GM18517 (cell line): ENCODE measurements at regions not wholly inside any gene's neighbourhood (a gene's known extent, or its start where the extent isn't known, plus 50 kb on each side); places are given as distances from the start of the nearest gene placed in this dataset.

Experiments
- ATAC-seq: cut with Tn5 transposase; IDR thresholded peaks from one replicate; pipeline ENCODE4 v1.9.1; 2021; ENCODE audit warnings: mild to moderate bottlenecking, moderate library complexity; ENCODE audit not compliant: unreplicated experiment

DNA sequence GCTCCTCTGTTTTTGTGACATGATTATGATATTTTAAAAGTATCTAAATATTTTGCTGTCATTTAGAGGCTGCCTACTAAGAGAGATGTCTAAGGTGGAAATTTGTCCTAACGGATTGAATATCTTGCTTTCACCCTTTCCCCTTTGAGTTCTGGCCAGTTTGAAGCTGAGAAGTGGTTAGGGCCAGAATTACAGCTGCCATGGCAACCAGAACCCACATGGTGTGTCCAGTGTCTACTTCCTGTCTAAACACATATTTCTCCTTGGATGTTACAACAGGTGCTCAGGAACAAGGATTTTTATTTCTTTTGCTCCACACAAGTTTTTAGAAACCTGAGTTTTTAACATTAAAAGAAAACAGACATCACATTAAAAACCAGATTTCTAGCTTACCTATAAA lies 335.1 kb upstream of the OR4E1 start:
- no peak for ATAC-seq

DNA sequence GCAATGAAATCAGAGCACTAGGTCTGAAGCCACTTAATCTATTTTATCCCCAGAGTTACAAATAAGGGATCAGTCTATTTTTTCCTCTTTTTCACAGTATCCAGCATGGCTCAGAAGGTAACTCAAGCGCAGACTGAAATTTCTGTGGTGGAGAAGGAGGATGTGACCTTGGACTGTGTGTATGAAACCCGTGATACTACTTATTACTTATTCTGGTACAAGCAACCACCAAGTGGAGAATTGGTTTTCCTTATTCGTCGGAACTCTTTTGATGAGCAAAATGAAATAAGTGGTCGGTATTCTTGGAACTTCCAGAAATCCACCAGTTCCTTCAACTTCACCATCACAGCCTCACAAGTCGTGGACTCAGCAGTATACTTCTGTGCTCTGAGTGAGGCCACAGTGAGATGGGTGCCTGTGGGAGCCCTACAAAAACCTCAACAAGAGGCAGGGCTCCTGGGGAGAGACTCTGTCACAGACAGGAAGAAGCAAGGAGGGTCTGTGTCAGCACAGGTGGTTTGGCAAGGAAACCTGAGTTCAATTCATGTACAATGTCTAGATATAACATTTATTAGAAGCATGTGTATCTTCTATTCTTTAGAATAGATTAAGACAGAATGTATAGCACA lies 334.3 kb upstream of the OR4E1 start:
- no peak for ATAC-seq

DNA sequence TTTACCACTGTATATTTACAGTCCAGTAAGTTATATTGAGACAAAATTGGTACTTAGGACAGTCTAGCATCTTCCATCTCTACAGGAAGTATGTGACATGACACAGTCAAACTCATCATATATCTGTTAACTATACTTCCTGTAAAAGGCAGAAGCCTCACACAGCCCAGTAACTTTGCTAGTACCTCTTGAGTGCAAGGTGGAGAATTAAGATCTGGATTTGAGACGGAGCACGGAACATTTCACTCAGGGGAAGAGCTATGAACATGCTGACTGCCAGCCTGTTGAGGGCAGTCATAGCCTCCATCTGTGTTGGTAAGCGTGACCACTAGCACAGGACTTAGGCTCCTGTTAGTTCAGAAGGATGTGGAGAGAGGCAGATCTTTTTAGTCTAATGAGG lies 333.7 kb upstream of the OR4E1 start:
- no peak for ATAC-seq

DNA sequence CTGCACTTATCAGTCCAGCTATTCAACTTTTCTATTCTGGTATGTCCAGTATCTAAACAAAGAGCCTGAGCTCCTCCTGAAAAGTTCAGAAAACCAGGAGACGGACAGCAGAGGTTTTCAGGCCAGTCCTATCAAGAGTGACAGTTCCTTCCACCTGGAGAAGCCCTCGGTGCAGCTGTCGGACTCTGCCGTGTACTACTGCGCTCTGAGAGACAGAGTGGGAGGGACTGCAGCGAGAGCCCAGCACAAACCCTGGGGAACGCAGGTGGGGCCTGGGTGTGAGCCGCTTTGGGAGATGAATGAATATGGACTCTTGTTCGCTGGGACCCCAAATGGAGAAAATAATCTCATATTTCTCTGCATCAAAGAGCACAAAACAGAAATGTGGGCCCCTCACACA lies 329.8 kb upstream of the OR4E1 start:
- no peak for ATAC-seq

DNA sequence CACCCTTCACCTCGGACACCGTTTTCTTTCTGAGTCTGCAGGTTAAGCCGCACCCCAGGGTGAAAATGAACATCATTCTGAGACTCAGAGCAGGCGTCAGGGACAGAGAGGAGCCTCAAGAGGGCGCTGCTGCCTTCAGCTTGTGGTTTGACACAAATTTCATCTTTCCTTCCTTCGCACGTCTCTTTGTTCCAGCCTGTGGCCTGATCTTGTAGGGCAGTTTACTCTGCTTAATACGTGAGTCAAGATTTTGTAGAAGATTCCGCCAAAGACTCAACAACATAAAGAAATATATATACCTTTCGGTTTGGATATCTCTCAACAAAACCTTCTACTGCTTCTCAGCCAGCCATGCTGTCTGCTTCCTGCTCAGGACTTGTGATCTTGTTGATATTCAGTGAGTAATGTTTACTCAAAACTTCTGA lies 329.3 kb upstream of the OR4E1 start:
- no peak for ATAC-seq

DNA sequence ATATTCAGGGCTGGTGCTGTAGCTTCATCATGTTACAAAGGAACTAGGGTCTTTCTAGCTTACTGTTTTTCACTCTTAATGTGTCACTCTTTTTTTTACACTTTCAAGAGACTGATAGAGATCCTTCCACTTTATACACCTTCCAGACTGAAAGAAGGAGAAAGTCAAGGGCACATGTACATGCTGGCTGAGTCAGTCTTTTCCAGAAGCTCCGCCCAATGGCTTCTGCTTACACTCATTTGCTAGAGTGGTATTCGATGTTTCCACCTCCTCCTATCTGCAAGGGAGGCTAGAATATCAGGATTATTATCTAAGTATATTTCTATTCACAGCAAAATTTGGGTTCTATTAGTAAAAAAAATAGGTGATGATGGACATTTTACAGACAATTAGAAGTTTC lies 325.8 kb upstream of the OR4E1 start:
- no peak for ATAC-seq

DNA sequence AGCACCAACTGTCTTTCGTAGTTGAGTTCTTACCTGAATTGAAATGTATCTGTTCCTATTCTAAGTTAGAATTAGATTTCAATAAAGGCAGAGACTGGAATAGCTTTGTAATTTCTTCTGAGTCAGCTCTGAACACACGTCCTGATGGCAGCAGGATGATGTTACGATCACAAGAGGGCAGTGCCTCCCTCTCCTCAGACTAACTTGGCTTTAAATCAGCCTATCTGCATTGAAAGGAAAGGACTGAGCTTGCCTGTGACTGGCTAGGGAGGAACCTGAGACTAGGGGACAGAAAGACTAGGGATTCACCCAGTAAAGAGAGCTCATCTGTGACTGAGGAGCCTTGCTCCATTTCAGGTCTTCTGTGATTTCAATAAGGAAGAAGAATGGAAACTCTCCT lies 323.7 kb upstream of the OR4E1 start:
- no peak for ATAC-seq

DNA sequence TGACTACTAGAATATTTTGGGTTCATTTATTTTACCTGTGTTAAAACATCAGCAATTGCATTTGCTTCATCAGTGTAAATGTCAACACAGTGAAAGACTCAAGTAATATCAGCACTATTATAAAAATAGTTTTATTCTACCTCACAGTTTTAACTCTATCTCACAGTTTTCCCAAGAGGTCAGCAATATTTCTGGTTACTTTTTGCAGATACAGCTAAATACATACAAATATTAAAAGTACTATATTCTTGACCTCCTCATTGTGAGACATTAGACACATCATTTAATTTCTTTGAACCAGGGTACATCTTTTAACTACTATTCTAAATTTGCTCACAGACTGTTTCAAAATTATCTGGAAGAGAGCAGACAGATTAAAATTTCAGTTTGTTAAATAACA lies 321.7 kb upstream of the OR4E1 start:
- no peak for ATAC-seq

DNA sequence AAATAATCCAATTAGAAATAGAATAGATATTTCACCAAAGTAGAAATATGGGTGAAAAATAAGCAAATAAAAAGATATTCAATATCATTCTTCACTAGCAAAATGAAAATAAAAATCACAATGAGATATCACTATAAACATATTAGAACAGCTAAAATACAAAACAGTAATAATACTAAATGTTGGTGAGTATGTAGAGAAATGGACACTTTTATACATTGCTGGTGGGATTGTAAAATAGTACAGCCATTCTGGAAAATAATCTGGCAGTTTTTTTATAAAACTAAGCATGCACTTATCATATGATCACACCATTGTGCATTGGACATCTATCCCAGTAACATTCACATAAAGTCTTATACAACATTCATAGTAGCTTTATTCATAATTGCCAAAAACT lies 320.2 kb upstream of the OR4E1 start:
- no peak for ATAC-seq

DNA sequence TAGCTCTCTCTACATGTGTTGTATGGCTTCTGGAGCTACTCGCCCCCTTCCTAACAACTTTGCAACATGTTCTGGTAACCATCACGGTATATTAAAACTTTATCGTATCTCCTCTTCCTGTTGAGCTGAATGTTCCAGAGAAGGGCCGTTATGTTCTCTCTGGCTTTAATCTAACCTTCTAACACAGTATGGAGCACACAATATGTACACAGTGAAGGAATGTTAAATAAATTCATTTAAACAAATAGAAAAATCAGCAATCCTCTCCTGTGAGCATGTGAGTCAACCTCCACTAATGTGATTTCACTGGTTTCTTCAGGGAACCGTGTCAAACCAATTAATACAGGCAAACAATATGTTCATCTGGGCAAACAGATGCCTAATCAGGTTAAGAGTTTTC lies 319.5 kb upstream of the OR4E1 start:
- no peak for ATAC-seq

DNA sequence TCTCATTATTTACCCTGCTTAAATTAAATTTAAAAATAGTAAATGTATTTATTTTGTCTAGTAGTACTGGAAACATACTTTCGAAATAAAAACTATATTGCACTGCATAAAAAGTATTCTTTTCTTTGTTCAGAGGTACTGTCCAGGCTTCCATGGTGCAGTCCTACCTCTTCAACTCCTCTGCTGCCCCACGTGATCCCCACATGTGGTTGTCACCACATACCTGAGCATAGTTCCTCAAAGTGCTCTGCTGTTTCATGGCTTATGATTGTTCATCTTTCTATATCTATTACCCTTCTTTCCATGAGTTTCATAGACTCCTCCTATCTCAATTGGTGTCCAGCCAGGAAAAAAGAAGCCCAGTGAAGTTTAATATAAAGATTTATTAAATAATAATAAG lies 317.5 kb upstream of the OR4E1 start:
- no peak for ATAC-seq

DNA sequence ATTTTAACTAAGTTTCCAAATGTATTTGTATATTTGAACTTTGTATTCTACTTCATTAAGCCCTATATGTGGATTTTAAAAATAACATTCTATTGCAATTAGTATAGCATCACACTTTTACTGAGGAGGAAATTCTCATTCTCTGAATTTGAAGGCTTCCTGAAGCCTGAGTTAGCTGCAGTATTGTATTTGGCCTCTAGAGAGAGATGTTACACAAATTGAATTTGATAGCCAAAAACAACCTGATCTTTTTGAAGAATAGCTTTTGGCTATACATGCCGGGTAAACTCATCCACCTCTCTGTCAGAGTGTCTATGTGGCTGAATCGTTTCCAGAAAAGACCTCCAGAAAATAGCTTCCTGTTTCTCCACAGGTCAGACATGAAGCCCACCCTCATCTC lies 316.5 kb upstream of the OR4E1 start:
- ATAC-seq = no peak

DNA sequence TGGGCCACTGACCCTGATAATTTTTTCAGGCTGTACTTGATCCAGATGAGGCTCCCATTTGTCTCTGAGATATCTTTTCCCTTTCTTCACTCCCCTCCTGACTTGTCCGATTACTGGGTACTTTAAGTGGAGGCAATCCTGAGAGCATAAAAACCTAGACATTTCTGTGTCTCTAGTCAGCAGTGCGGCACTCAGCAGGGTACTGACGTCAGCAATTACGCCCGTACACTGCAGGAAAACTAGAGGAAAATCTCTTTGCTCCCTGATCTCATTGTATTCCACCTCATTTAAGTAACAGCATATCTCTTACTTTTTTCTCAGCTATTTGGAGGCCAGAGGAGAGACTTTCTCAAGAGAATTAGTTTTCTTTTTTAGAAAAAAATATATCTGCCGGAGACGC lies 315.5 kb upstream of the OR4E1 start:
- no peak for ATAC-seq

DNA sequence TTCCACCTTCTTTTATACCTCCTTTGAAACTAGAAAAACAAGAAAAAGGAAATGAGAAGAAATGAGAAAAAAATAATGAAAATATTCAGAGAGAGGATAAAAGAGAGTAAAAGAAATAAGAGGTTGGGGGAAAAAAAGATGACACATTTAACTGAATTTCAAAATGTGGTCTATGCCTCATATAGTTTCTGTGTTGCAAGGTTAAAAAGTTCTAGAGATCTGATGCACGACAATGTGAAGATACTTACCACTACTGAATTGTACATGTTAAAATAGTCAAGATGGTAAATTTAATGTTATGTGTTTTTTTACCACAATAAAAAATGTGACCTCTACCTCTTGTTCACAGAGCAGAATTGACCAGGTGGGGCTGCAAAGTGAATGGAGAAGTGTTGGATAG lies 314.8 kb upstream of the OR4E1 start:
- no peak for ATAC-seq

DNA sequence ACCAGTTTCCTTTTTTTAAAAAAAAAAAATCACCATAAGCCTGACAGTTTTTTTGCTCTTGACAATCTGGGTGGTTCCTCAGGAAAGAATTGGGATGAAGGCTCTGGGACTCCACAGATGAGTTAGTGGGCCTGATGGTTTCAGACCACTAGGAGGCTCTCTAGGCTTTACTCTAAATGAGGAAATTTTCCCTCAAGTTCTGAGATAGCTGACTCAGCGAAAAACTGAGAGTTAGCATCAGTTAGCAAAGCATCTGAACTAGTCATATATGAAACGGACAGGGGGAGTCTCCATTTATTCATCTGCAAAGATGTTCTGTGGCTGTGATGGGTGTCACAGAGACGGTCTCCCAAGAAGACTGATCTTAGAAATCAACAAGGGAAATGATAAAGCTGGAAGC lies 314.3 kb upstream of the OR4E1 start:
- ATAC-seq = no peak

DNA sequence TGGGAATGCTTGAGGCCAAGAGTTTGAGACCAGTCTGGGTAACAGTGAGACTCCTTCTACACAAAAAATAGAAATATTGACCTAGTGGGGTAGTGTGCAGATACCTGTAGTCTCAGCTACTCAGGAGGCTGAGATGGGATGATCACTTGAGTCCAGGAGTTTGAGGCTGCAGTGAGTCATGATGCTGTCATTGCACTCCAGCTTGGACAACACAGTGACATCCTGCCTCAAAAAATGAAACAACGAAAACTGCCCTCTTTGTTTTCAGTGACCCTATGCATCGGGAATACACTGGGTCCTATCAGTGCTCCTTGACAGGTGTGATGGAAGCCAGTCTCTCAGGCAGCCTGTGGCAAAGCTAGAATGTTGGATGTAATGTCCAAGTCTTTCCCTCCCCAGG lies 311.5 kb upstream of the OR4E1 start:
- no peak for ATAC-seq

DNA sequence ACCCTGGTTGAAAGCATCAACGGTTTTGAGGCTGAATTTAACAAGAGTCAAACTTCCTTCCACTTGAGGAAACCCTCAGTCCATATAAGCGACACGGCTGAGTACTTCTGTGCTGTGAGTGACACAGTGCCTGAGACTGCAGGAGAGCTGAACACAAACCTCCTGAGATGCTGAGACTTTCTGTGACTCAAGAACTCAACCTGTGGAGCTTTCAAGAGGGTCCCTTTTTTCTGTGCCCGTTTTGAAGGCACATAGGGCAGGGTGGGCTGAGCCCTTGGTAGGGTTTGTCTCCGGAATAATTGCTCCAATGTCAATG lies 305.3 kb upstream of the OR4E1 start:
- ATAC-seq = no peak

DNA sequence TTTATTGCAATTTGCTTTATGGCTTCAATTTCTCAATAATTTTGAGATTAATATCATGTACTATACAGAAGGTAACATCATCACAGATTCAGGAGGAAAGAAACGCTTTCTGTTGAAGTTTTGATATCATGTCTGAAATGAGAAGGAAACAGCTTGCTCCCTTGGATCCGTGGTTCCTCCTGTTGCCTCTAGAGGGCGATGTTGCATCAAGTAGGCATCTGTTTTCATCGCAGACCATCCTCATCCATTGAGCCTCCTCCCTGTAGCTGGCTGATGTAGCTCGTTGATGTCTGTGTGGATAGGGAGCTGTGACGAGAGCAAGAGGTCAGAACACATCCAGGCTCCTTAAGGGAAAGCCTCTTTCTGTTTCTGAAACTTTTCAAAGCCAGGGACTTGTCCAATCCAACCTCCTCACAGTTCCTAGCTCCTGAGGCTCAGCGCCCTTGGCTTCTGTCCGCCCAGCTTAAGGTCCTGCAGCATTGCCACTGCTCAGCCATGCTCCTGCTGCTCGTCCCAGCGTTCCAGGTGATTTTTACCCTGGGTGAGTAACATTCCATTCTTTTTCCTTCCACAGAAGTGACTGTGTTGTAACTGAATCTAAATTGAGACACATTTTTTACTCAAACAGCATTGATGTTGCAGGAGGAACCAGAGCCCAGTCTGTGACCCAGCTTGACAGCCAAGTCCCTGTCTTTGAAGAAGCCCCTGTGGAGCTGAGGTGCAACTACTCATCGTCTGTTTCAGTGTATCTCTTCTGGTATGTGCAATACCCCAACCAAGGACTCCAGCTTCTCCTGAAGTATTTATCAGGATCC lies 304.8 kb upstream of the OR4E1 start:
- ATAC-seq = no peak

DNA sequence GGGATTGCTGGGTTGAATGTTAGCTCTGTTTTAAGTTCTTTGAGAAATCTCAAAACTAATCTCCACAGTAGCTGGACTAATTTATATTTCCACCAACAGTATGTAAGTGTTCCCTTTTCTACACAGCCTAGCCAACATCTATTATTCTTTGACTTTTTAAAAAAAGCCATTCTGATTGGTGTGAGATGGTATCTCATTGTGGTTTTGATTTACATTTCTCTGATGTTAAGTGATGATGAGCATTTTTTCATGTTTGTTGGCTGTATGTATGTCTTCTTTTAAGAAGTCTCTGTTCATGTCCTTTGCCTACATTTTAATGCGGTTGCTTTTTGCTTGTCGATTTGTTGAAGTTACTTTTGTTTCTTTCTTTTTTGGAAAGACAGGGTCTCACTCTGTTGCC lies 301.1 kb upstream of the OR4E1 start:
- ATAC-seq = no peak

DNA sequence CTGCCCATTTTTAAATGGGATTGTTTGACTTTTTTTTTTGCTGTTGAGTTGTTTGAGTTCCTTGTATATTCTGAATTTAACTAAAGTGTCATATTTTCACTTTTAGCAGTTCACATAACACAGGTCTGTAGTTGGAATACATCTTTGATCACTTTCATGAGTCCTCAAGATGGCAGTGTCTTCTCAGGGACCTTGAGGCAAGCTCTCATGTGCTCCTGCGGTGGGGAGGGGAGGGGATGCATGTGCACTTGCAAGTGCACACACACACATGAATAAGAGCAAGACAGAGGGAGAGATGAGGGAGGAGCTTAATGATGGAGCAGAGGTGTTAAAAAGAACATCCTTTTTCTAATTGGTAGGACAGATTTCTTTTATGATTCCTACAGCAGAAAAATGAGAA lies 291.4 kb upstream of the OR4E1 start:
- no peak for ATAC-seq

DNA sequence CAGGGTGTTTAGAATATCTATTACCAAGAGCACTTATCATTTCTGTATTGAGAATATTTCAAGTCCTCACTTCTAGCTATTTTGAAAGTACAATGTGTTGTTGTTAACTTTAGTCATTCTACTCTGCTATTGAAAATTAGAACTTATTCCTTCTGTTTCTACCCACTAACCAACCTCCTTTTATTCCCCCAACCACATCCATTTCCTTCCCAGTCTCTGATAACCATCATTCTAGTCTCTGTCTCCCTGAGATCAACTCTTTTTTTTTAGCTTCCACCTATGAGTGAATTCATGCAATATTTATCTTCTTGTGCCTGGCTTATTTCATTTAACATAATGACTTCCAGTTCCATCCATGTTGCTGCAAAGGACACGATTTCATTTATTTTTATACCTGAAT lies 290.6 kb upstream of the OR4E1 start:
- ATAC-seq = no peak

DNA sequence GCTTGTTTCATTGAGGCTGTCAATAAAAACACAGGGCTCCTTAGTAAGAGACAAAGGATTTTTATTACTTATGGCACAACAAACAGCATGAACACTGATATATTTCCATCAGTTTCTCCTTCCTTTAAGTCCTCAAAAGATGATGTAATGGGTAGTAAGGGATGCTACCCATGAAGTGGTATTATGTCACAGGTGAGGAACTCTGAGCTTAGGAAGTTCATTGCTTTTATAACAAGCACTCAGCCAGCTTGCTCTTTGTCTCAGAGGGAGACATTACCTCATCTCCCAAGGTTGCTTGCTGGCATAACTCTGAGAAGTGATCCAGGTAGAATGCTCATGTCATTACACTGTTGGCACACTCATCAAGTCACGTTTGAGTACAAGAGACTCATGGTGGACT lies 287.0 kb upstream of the OR4E1 start:
- no peak for ATAC-seq

DNA sequence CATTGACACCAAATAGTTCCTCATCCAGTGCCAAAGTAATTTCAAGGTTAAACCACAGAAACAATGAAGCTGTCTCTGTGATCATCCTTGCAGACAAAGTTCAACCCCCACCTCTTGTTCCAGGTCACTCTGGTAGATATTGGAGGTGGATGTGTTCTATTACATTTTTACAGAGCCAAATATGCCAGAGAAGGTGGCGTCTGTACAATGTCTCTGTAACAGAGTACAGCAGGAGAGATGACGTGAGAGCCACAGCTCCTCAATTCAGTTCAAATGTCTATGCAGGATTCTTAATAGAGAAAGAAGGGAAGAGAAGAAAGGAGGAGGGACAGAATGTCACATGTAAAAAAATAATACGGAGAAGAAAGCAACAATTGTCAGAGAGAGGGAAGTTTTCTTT lies 268.3 kb upstream of the OR4E1 start:
- ATAC-seq = no peak
